ENCODE measurements at regions not wholly inside any gene's neighbourhood (a gene's known extent, or its start where the extent isn't known, plus 50 kb on each side); places are given as distances from the start of the nearest gene placed in this dataset.

GRCh38 chr9:16043756-16044578, 491.1 kb downstream of the CCDC171 start:
- TF ChIP-seq CTCF (IDR thresholded peaks at IDR 0.05): no peak
- TF ChIP-seq EP300 (IDR thresholded peaks at IDR 0.05; ENCODE audit: borderline replicate concordance in 1 of 2, low read depth in 1 of 2, low read length in 1 of 2): no peak
- TF ChIP-seq POLR2AphosphoS5 (IDR thresholded peaks at IDR 0.05; ENCODE audit: low read depth, low read length): no peak
- TF ChIP-seq EZH2phosphoT487 (IDR thresholded peaks at IDR 0.05; ENCODE audit: borderline replicate concordance, low read depth): no peak
- TF ChIP-seq MAX (IDR thresholded peaks at IDR 0.05; ENCODE audit: low read depth): no peak
- TF ChIP-seq CHD2 (IDR thresholded peaks at IDR 0.05; ENCODE audit: low read length, partially characterized antibody): no peak
- TF ChIP-seq RXRA (IDR thresholded peaks at IDR 0.05; ENCODE audit: borderline replicate concordance, low read depth): no peak
- no peak for TF ChIP-seq JUND (IDR thresholded peaks at IDR 0.05)

All from SK-N-SH (cell line).